Skeletal muscle cell (primary cell): ENCODE measurements at regions not wholly inside any gene's neighbourhood (a gene's known extent, or its start where the extent isn't known, plus 50 kb on each side); places are given as distances from the start of the nearest gene placed in this dataset.
"Not testable (repeated sequence)": the region's sequence is repeated elsewhere in the genome, so short reads cannot be mapped to it uniquely, and the experiment has no call there.

Experiments used
- DNase-seq: peaks from one replicate; pipeline ENCODE4 v3.0.0-alpha.2; 2010; ENCODE audit warnings: low read depth
- H3K4me3 ChIP-seq: 2 replicates; pipeline ENCODE4 v1.5.1; 2011; ENCODE audit warnings: low read depth, mild to moderate bottlenecking, control low read depth, low read length, moderate library complexity

DNA sequence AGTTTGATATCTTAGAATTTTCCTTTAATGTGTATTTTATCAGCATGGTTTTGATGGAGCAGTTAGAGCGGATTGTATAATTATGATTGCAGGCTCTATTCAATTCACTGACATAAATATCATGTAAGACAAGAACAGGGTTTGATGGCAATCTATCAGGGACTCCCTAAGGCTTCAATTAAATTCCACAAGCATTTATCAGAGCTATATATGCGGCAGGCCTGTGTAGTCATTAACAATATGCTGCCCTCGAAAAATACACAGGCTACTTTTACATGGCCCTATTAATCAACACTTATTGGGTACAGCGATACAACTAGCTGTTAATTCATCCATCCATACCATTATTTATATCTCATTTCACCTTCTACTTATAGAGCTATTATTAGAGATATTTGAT, 358.1 kb upstream of the TPK1 start:
- H3K4me3 ChIP-seq, result no peak overlapping the region

DNA sequence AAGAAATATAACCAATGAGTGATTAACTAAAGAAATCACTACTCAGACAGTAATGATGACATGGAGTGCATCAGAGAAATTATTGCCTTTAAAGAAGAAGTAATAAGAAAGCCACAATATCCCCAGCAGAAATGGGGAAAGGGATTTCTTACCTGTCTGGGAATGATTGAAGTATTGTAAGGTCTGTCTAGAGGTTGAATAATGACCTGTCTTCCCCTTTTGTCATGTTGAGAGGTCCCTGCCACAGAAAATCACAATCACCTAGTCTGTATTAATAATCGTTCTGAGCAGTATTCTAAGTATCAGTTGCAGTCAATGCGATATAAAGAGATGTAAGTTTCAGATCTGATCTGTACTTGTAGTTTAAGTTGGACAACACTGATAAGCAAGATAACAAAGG, 349.1 kb upstream of the TPK1 start:
- no peak overlapping the region for H3K4me3 ChIP-seq
- no peak for DNase-seq

More for the DNA sequence above, 358.1 kb upstream of the TPK1 start:
- DNase-seq, result no peak

DNA sequence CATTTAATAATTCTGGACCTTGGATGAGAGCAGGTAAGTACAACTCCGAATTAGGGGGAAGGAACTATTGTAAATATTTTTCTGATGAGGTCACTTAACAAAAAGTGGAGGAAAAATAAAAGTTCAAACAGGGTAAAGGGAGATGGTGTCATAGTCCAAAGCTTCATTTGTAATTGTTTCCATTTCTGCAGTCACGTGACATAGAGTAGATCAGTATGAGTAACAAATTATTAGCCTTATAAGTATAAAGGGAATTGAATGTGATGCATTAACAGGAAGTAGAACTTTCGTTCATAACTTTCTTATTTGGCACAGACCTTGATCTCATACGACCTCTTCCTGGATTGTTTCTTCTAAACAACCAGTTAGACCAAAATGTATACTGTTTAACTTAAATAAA, 347.2 kb upstream of the TPK1 start:
- no peak overlapping the region for H3K4me3 ChIP-seq
- DNase-seq, result no peak

DNA sequence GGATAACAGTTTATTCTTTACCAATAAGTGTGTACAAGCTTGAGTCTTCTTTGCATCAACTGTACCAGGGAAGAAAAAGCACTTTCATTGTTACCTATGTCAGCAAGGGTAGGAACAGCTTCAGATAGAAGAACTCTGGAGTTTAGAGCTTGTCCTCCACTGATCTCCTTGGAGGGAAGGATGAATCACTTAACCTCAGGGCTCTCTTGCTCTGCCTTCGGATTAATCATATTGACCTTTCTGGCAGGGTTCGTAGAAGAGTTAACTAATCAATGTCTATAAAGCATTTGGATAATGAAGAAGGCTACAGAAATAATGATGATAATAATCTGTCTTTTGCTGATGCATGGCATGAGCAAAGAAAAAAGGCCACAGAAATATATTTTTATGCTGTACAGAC, 339.5 kb upstream of the TPK1 start:
- no peak for DNase-seq
- H3K4me3 ChIP-seq, result no peak overlapping the region

GRCh38 chr7:145169908-145170307, 334.1 kb upstream of the TPK1 start:
- H3K4me3 ChIP-seq, result no peak overlapping the region
- DNase-seq, result no peak

DNA sequence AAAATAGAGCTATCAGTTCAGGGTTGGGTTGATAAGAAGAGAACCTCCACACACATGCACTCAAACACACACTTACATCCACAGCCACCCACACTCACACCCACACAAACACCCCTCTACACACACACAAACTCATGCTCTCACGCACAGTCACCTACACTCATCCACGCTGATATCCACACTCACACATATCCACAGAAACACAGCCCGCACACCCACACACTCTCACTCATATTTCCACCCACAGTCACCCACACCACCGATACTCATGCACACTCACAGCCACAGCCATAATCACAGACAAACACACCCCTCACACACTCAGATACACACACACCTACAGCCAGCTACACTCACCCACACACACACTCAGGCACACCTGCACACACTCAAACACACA, 333.0 kb upstream of the TPK1 start:
- H3K4me3 ChIP-seq, result no peak overlapping the region
- DNase-seq, result no peak

GRCh38 chr7:145168427-145168826, 332.6 kb upstream of the TPK1 start:
- no peak for DNase-seq

GRCh38 chr7:145156834-145157233, 321.0 kb upstream of the TPK1 start:
- DNase-seq, result no peak
- no peak overlapping the region for H3K4me3 ChIP-seq

More at GRCh38 chr7:145168427-145168826, 332.6 kb upstream of the TPK1 start:
- H3K4me3 ChIP-seq, result no peak overlapping the region

DNA sequence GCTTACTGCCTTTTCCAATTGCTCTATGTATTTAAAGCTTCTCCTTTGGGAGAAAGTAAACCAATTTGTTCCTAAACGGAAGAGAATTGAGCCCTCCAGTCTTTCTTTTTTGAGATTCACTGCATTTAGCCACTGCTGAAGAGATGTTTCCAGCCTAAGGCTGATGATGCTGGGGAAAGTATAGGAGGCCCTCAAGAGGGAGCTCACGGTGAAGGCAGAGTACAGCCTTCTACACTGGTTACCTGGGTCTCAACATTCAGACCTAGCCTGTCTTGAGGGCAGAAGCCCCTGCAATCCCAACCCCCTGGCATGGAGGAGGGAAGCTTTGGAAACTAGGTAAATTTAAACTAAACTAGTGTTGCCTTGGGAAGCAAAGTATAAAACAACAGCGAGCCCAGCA, 316.7 kb upstream of the TPK1 start:
- no peak for DNase-seq
- no peak overlapping the region for H3K4me3 ChIP-seq

DNA sequence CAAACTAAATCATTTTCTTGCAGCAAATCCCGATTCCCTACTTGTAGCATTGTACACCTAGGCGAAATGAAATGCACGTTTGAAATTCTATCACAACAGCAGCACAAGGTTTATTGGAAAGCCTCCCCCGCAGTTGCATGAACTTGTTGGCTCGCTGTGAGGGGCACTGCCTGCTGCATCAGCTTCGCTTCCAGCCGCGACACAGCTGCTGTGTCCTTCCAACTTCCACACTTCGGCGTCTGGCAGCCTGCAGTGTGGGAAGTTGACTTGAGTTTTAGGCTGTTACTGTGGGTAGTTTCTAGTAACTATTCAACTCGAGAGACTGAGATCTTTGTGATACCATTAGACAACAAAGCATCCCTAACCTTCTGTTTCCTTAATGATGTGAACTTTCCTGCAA, 315.8 kb upstream of the TPK1 start:
- H3K4me3 ChIP-seq, result no peak overlapping the region
- no peak for DNase-seq

DNA sequence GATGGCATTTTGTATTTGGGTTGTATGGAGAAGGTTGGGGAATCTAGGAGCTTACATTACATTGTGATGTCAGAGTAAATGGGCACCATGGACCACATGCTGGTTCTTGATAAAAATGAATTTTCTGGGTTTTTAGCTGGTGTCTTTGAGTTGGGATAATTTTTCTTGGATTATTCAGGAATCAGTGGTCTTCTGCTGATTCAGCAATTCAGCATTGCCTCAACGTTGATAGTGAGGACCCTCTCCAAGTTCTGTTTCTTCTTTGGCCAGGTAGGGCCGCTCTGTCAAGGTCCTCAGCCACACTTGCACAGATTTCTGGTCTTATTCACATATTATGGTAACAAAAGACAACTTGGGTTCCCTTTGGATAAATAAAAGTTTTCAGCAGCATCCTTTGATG, 312.0 kb upstream of the TPK1 start:
- DNase-seq, result no peak
- H3K4me3 ChIP-seq, result no peak overlapping the region

DNA sequence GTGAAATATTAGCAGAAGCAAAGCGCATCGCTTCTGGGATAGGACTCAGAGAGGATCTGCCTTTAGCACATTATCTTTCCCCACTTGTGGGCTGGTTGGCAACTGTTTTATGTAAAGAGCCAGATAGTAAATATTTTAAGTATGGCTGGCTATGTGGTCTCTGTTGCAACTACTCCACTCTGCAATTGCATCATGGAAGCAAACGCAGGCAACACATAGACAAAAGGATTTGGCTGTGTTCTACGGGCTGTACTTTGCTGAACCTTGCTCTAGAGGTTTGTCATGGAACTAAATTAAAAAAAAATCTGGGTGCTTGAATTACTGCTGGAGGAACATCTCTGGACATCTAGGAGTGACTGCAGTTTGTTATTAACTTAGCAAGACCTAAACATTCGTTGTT, 307.8 kb upstream of the TPK1 start:
- DNase-seq, result no peak
- H3K4me3 ChIP-seq, result no peak overlapping the region

DNA sequence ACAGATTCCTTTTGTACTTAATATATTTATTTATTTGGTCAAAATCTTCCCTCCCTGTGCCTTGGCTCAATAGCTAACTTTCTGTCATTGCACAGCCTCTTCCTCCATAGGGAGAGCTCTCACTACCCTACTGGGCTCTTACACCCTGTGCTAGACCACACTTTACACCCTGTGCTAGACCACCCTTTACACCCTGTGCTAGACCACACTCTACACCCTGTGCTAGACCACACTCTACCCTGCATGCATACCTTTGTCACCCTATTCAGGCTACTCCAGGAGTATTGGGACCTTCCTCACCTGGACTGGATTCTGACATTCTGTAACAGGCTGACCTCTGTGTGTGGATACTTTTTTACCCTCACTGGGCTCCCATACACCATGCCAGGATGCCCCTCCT, 298.5 kb upstream of the TPK1 start:
- no peak for DNase-seq

DNA sequence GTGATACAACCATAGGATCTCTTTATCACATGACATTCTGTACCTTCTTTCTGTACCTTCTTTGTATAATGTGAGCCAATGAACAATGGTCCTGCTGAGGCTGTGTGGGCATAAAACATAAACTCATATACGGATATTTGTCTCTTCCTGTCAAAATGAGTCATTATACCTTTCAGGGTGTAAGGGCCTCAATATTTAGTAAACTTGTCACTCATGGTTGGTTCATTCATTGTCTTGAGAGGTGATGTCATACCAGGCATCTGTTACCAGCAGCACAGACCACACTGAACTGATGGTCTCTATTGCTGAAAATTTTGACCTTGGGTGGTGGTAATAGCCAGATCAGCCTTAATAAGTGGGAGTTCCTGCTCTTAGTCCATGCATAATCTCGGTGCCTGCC, 287.6 kb upstream of the TPK1 start:
- DNase-seq, result no peak
- H3K4me3 ChIP-seq, result no peak overlapping the region

More for the DNA sequence above, 298.5 kb upstream of the TPK1 start:
- no peak overlapping the region for H3K4me3 ChIP-seq

GRCh38 chr7:145106001-145106400, 270.1 kb upstream of the TPK1 start:
- H3K4me3 ChIP-seq, result no peak overlapping the region
- peak; percentile 3 for DNase-seq

GRCh38 chr7:145105561-145105960, 269.7 kb upstream of the TPK1 start:
- no peak for DNase-seq
- no peak overlapping the region for H3K4me3 ChIP-seq

GRCh38 chr7:145104400-145104799, 268.5 kb upstream of the TPK1 start:
- DNase-seq, result no peak

DNA sequence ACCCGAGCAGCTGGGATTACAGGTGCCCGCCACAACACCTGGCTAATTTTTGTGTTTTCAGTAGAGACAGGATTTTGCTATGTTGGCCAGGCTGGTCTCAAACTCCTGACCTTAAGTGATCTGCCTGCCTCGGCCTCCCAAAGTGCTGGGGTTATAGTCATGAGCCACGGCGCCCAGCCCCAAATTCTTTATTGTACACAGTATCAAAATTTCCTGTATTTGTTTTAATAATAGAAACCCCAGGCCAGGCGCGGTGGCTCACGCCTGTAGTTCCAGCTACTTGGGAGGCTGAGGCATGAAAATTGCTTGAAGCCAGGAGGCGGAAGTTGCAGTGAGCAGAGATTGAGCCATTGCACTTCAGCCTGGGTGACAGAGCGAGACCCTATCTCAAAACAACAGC, 266.3 kb upstream of the TPK1 start:
- not testable (repeated sequence) for H3K4me3 ChIP-seq, DNase-seq

More at GRCh38 chr7:145104400-145104799, 268.5 kb upstream of the TPK1 start:
- H3K4me3 ChIP-seq, result no peak overlapping the region

DNA sequence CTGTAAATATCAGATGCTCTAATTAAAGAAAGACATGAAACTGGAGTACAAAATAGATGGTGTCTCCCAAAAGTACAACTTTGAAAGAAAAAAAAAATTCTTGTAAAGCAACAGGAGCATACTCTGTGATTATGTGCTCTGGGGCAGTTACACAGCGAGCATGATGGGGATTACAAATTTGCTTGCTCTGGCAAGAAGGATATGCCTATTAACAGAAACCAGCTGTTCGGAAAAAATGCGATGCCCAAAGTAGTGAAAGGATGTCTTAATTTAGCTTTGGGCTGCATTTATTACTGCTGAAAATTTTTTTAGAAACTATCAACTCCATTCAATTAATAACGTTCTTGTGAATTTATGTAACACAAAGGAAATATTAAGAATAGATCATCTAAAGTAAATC, 256.9 kb upstream of the TPK1 start:
- no peak overlapping the region for H3K4me3 ChIP-seq
- DNase-seq, result no peak

GRCh38 chr7:145088111-145088745, 252.4 kb upstream of the TPK1 start:
- H3K4me3 ChIP-seq, result no peak overlapping the region

GRCh38 chr7:145082366-145083161, 246.7 kb upstream of the TPK1 start:
- DNase-seq, result no peak
- no peak overlapping the region for H3K4me3 ChIP-seq

More at GRCh38 chr7:145088111-145088745, 252.4 kb upstream of the TPK1 start:
- no peak for DNase-seq
